Cardiac fibroblast (primary cell): ENCODE measurements at regions not wholly inside any gene's neighbourhood (a gene's known extent, or its start where the extent isn't known, plus 50 kb on each side); places are given as distances from the start of the nearest gene placed in this dataset.

Experiments used
- DNase-seq, 2 donors: peaks; one replicate each; pipeline versions ENCODE4 v3.0.0 to v3.0.0-alpha.2; 2010; ENCODE audit warnings: low read depth in 2 of 2
- H3K4me3 ChIP-seq, 2 donors: replicated peaks in 1 of 2; 1 replicate in 1 of 2; 2 replicates in 1 of 2; pipeline ENCODE4 v1.5.1; 2011; ENCODE audit warnings: low read depth in 2 of 2, low read length in 2 of 2, mild to moderate bottlenecking in 2 of 2, moderate library complexity in 1 of 2
- TF ChIP-seq, protein P1 (sequence below): IDR thresholded peaks from one replicate; pipeline ENCODE4 v1.5.1; 2011; ENCODE audit warnings: low read depth, mild to moderate bottlenecking, low read length, inconsistent platforms

GRCh38 chr15:79492065-79492464 is 59.9 kb downstream of the MINAR1 start:
- TF ChIP-seq, protein P1, sequence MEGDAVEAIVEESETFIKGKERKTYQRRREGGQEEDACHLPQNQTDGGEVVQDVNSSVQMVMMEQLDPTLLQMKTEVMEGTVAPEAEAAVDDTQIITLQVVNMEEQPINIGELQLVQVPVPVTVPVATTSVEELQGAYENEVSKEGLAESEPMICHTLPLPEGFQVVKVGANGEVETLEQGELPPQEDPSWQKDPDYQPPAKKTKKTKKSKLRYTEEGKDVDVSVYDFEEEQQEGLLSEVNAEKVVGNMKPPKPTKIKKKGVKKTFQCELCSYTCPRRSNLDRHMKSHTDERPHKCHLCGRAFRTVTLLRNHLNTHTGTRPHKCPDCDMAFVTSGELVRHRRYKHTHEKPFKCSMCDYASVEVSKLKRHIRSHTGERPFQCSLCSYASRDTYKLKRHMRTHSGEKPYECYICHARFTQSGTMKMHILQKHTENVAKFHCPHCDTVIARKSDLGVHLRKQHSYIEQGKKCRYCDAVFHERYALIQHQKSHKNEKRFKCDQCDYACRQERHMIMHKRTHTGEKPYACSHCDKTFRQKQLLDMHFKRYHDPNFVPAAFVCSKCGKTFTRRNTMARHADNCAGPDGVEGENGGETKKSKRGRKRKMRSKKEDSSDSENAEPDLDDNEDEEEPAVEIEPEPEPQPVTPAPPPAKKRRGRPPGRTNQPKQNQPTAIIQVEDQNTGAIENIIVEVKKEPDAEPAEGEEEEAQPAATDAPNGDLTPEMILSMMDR, result no peak
- no peak for DNase-seq
- no peak overlapping the region for H3K4me3 ChIP-seq

DNA sequence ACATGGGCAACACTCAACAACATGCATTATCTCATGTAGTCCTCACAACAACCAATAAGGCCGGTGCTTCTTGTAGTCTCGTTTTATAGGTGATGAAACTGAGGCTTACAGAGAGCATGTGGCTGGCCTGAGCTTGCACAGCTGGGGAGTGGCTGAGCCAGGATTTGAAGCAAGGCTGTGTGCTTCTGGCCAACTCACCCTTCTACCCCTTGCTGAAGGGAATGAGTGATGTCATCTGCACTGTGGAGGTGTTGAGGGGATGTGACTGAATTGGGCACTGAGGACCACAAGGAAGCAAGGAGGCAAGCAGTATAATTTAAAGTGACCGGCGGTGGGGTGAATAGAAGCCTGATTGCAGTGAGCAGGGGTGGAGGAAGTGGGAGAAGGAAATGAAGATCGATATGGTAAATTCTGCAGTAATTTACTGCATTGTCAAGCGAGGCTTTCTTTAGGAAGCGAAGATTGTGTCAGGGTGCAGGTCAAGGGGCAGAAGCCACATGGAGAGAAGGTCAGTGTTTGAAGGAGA is 62.3 kb downstream of the MINAR1 start:
- TF ChIP-seq, protein P1, result no peak
- DNase-seq, result no peak
- no peak overlapping the region for H3K4me3 ChIP-seq

GRCh38 chr15:79494963-79495755 is 63.0 kb downstream of the MINAR1 start:
- no peak overlapping the region for H3K4me3 ChIP-seq
- TF ChIP-seq, protein P1, result no peak
- DNase-seq, result no peak

DNA sequence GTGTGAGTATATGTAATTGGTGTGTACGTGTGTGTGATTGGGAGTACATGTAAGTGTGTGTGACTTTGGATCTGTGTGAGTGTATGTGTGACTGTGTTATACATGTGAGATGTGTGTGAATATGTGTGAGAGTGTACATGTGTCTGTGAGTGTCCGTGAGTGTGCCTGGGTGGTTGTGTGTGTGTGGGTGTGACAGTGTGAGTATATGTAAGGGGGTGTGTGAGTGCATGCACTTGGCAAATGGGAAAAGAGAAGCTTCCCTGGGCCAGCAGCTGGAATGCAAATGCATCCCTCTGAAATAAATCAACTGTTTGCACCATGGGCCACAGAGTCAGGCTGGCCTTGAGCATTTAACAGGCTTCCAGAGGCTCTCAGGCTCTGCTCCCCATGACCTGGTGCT is 63.6 kb downstream of the MINAR1 start:
- no peak for DNase-seq
- H3K4me3 ChIP-seq, result no peak overlapping the region
- TF ChIP-seq, protein P1, result no peak

DNA sequence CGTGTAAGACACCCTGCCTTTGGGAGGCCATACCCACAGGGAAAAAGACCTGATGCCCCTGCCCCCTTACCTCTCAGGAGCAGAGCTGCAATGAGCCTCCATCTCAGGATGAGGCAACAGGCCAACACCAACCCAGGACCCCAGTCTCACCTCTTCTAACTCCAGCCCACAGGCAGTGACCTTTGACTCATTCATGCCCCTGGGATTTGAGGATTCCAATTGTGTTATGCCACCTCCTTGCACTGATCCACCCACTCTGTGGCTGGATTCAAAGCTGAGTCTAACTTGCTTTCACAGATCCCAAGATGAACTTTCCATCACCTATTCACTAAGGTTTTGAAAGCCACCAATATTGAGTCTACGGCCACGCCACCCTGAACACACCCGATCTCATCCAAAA is 64.7 kb downstream of the MINAR1 start:
- no peak for DNase-seq
- TF ChIP-seq, protein P1, result no peak
- H3K4me3 ChIP-seq, result no peak overlapping the region

GRCh38 chr15:79501086-79501485 is 69.0 kb downstream of the MINAR1 start:
- TF ChIP-seq, protein P1, result no peak
- no peak overlapping the region for H3K4me3 ChIP-seq
- DNase-seq, result no peak
